ENCODE measurements at regions not wholly inside any gene's neighbourhood (a gene's known extent, or its start where the extent isn't known, plus 50 kb on each side); places are given as distances from the start of the nearest gene placed in this dataset.

DNA sequence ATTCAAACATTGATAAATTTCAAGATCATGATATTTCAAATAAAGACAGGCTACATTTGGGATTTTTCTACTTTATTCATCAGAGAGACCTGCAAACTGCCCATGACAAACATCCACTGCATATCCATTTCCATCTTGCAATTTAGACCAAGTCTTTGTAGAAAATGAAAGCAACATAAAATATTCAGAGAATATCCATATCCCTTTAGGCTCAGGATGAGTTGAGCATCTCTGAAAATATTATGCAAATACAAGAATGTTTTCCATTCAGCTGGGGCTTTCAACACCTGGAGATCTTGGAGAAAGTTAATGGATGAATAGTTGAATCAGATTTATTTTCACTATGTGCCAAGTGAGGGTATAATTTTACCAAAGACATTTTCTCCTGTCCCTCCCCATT, 103.4 kb downstream of the TUSC7 start:
- POLR2A ChIA-PET: no interaction called here
- H3K36me3 Mint-ChIP-seq (ENCODE audit: low read depth): no peaks in the 10 kb centered on the region
- H3K4me3 Mint-ChIP-seq: no peak overlapping the region
- TF ChIP-seq, protein P1, sequence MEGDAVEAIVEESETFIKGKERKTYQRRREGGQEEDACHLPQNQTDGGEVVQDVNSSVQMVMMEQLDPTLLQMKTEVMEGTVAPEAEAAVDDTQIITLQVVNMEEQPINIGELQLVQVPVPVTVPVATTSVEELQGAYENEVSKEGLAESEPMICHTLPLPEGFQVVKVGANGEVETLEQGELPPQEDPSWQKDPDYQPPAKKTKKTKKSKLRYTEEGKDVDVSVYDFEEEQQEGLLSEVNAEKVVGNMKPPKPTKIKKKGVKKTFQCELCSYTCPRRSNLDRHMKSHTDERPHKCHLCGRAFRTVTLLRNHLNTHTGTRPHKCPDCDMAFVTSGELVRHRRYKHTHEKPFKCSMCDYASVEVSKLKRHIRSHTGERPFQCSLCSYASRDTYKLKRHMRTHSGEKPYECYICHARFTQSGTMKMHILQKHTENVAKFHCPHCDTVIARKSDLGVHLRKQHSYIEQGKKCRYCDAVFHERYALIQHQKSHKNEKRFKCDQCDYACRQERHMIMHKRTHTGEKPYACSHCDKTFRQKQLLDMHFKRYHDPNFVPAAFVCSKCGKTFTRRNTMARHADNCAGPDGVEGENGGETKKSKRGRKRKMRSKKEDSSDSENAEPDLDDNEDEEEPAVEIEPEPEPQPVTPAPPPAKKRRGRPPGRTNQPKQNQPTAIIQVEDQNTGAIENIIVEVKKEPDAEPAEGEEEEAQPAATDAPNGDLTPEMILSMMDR (IDR thresholded peaks at IDR 0.05): no peak
- no peaks in the 10 kb centered on the region for H3K4me1 Mint-ChIP-seq (ENCODE audit: low read depth)
- H3K9me3 Mint-ChIP-seq: peaks cover 2% of the 10 kb centered on the region
- no peaks in the 10 kb centered on the region for H3K4me1 ChIP-seq (ENCODE audit: insufficient read depth, low read length)
- H3K27ac Mint-ChIP-seq: no peak overlapping the region
- H3K27ac ChIP-seq (ENCODE audit: low read depth in 1 of 2, low read length in 2 of 2): no peak overlapping the region
- no peak for DNase-seq
- CTCF ChIA-PET: no interaction called here
- intact Hi-C loops (cut with DNase I, micrococcal nuclease): no loop called here
- H3K27me3 Mint-ChIP-seq: no peaks in the 10 kb centered on the region
- H3K9me3 ChIP-seq (ENCODE audit: control insufficient read depth in 1 of 2, insufficient read depth in 1 of 2, low read length in 2 of 2): no peaks in the 10 kb centered on the region
- H3K4me3 ChIP-seq (ENCODE audit: low read length): no peak overlapping the region
- no peaks in the 10 kb centered on the region for H3K36me3 ChIP-seq (ENCODE audit: insufficient read depth, low read length)
- H3K27me3 ChIP-seq (ENCODE audit: control insufficient read depth in 1 of 2, insufficient read depth in 2 of 2, low read length in 2 of 2): no peaks in the 10 kb centered on the region
- ATAC-seq (ENCODE audit: poor library complexity): no peak

DNA sequence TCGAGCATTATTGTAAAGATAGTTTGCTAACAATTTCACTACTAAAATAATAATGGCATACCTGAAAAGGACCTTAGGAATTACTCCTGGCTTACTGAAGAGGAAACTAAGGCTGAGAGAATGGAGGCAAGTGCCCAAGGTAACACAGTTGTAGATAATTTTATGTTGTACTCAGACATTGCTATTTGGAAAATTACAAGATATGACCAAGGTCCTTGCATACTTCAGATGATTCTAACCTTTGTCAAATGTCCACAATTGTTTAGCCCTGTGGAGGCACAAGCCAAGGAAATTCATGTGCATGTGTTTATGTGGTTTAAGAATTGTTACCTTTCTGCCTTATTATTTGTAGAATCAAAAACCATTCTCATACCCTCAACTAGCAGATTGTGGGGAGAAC, 105.7 kb downstream of the TUSC7 start:
- TF ChIP-seq, protein P1 (IDR thresholded peaks at IDR 0.05): no peak
- Mint-ChIP-seq H3K27me3 (no peaks in the 10 kb centered on the region), H3K36me3 (ENCODE audit: low read depth) (no peaks in the 10 kb centered on the region), H3K4me1 (ENCODE audit: low read depth) (no peaks in the 10 kb centered on the region), H3K27ac (no peak overlapping the region), H3K4me3 (no peak overlapping the region), H3K9me3 (no peaks in the 10 kb centered on the region)
- Histone ChIP-seq H3K27ac (ENCODE audit: low read depth in 1 of 2, low read length in 2 of 2) (no peak overlapping the region), H3K9me3 (ENCODE audit: control insufficient read depth in 1 of 2, insufficient read depth in 1 of 2, low read length in 2 of 2) (no peaks in the 10 kb centered on the region), H3K27me3 (ENCODE audit: control insufficient read depth in 1 of 2, insufficient read depth in 2 of 2, low read length in 2 of 2) (no peaks in the 10 kb centered on the region), H3K4me3 (ENCODE audit: low read length) (no peak overlapping the region), H3K4me1 (ENCODE audit: insufficient read depth, low read length) (no peaks in the 10 kb centered on the region), H3K36me3 (ENCODE audit: insufficient read depth, low read length) (no peaks in the 10 kb centered on the region)
- intact Hi-C loops (cut with DNase I, micrococcal nuclease): no loop called here
- POLR2A ChIA-PET: no interaction called here
- DNase-seq: no peak
- ATAC-seq (ENCODE audit: poor library complexity): no peak
- CTCF ChIA-PET: no interaction called here

DNA sequence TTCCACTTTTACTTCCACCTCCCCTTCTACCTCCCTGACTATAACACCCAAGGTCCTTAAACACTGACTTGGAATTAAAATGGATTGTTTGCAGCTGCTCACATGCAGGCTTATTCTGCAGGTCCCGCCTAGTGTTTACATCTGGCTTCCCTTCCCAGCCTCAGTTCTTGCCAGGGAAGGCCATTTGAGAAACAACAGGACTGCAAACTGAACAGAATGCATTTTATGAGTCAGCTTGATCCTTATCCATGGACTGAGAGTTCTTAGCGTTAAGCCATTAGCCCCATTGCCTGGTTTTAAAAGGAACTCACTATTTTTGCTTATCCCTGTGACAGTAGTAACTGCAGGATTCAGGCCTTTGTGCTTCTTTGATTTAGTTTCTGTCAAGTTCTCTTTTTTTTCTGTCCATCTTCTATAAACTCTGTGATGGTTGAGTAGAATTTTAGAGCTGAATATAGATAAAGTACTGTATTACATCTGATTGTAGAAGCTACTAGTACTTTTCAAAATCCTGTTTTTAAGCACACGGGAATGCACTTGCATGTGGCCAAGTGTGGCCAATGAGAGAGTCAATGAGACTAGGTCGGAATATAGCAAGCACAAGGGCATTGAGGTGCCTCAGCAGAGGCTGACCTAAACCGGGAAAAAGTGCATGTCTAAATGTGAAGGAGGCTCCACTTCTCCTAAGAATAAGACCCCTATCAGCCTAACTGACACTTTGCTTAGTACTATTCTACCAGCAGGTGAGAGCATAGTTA, 106.4 kb downstream of the TUSC7 start:
- no peaks in the 10 kb centered on the region for H3K4me1 Mint-ChIP-seq (ENCODE audit: low read depth)
- Histone ChIP-seq H3K9me3 (ENCODE audit: control insufficient read depth in 1 of 2, insufficient read depth in 1 of 2, low read length in 2 of 2) (no peaks in the 10 kb centered on the region), H3K4me1 (ENCODE audit: insufficient read depth, low read length) (no peaks in the 10 kb centered on the region), H3K27ac (ENCODE audit: low read depth in 1 of 2, low read length in 2 of 2) (no peak overlapping the region), H3K4me3 (ENCODE audit: low read length) (no peak overlapping the region), H3K36me3 (ENCODE audit: insufficient read depth, low read length) (no peaks in the 10 kb centered on the region), H3K27me3 (ENCODE audit: control insufficient read depth in 1 of 2, insufficient read depth in 2 of 2, low read length in 2 of 2) (no peaks in the 10 kb centered on the region)
- H3K4me3 Mint-ChIP-seq: no peak overlapping the region
- TF ChIP-seq, protein P1 (IDR thresholded peaks at IDR 0.05): no peak
- ChIA-PET POLR2A (no interaction called here), CTCF (no interaction called here)
- no peaks in the 10 kb centered on the region for H3K36me3 Mint-ChIP-seq (ENCODE audit: low read depth)
- ATAC-seq (ENCODE audit: poor library complexity) (no peak), DNase-seq (no peak)
- no peak overlapping the region for H3K27ac Mint-ChIP-seq
- H3K9me3 Mint-ChIP-seq: no peaks in the 10 kb centered on the region
- no peaks in the 10 kb centered on the region for H3K27me3 Mint-ChIP-seq
- intact Hi-C loops (cut with DNase I, micrococcal nuclease): no loop called here

Data from CD4-positive, alpha-beta T cell (primary cell).